Activated CD4-positive, alpha-beta T cell treated with anti-CD3 and anti-CD28 coated beads, Interleukin-2, amount 50 U/mL, for 48 hours (primary cell): ENCODE measurements at regions not wholly inside any gene's neighbourhood (a gene's known extent, or its start where the extent isn't known, plus 50 kb on each side); places are given as distances from the start of the nearest gene placed in this dataset.

ENCODE experiments used
- DNase-seq, 2 experiments: peaks; one replicate each; pipeline ENCODE4 v3.0.0-alpha.2; 2020

- no peak for DNase-seq
Observed at GRCh38 chr1:195804547-195804946, 803.7 kb downstream of the KCNT2 start.

- no peak for DNase-seq
Observed at GRCh38 chr1:195799016-195799415, 809.2 kb downstream of the KCNT2 start.

GRCh38 chr1:195794225-195794624, 814.0 kb downstream of the KCNT2 start:
- no peak for DNase-seq

GRCh38 chr1:195791796-195792195, 816.4 kb downstream of the KCNT2 start:
- no peak for DNase-seq

- no peak for DNase-seq
Observed at GRCh38 chr1:195790514-195791168, 817.6 kb downstream of the KCNT2 start.

GRCh38 chr1:195789321-195789720, 818.9 kb downstream of the KCNT2 start:
- no peak for DNase-seq

GRCh38 chr1:195788721-195789120, 819.5 kb downstream of the KCNT2 start:
- DNase-seq = no peak

- no peak for DNase-seq
Observed at GRCh38 chr1:195785830-195786229, 822.4 kb downstream of the KCNT2 start.

- DNase-seq = no peak
Observed at GRCh38 chr1:195773931-195774330, 834.3 kb downstream of the KCNT2 start.

GRCh38 chr1:195769461-195769860, 838.8 kb downstream of the KCNT2 start:
- no peak for DNase-seq

- no peak for DNase-seq
Observed at GRCh38 chr1:195768936-195769335, 839.3 kb downstream of the KCNT2 start.

- DNase-seq = no peak
Observed at GRCh38 chr1:195768377-195768776, 839.9 kb downstream of the KCNT2 start.

- no peak for DNase-seq
Observed at GRCh38 chr1:195766709-195767108, 841.5 kb downstream of the KCNT2 start.

- DNase-seq = no peak
Observed at GRCh38 chr1:195765099-195765498, 843.1 kb downstream of the KCNT2 start.

GRCh38 chr1:195763907-195764374, 844.3 kb downstream of the KCNT2 start:
- no peak for DNase-seq

GRCh38 chr1:195763146-195763906, 844.9 kb downstream of the KCNT2 start:
- no peak for DNase-seq

GRCh38 chr1:195761104-195761503, 847.1 kb downstream of the KCNT2 start:
- no peak for DNase-seq

GRCh38 chr1:195756109-195756508, 852.1 kb downstream of the KCNT2 start:
- DNase-seq = no peak

- no peak for DNase-seq
Observed at GRCh38 chr1:195754874-195755273, 853.4 kb downstream of the KCNT2 start.

GRCh38 chr1:195754303-195754702, 853.9 kb downstream of the KCNT2 start:
- DNase-seq = no peak

GRCh38 chr1:195748969-195749368, 859.3 kb downstream of the KCNT2 start:
- DNase-seq = no peak

- DNase-seq = no peak
Observed at GRCh38 chr1:195745189-195746010, 862.8 kb downstream of the KCNT2 start.

- no peak for DNase-seq
Observed at GRCh38 chr1:195744256-195744655, 864.0 kb downstream of the KCNT2 start.

- DNase-seq = no peak
Observed at GRCh38 chr1:195740862-195741261, 867.4 kb downstream of the KCNT2 start.
